ENCODE measurements at regions not wholly inside any gene's neighbourhood (a gene's known extent, or its start where the extent isn't known, plus 50 kb on each side); places are given as distances from the start of the nearest gene placed in this dataset.

DNA sequence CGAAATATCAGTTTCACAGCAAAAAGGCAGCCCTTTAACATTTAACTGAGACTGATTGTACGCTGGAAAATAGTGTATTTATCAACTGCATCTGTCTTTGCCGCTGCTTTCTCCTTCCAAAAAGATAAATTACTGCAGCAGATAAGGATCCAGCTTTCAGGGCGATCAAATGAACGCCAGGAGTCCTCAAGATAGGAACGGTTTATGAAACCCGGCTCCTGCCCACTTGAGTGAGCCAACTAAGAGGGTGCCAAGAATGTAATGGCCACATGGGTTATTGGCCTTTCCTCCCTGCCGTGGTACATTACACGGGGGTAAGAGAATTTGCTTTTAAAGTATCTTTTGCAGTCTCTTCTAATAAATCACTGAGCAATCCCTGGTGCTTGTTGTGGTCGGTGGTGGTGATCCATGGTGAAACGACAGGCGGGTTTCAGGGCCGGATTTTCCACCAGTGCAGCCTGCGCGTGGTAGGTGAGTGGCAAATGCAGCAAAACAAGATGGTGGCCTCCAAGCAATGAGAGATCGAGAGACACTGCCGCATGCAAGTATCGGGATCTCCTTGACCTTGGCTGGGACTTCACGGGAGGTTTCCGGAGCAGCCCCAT lies 67.5 kb upstream of the IRX6 start:
- Histone ChIP-seq H2AFZ (replicated peaks; ENCODE audit: low read length, poor library complexity) (no peak overlapping the region), H3K4me1 (ENCODE audit: control insufficient read depth, insufficient read depth, low read length) (no peaks in the 10 kb centered on the region), H3K9me1 (ENCODE audit: insufficient read depth, low read length) (no peaks in the 10 kb centered on the region), H3K18ac (ENCODE audit: low read depth, low read length) (no peak overlapping the region), H2BK20ac (ENCODE audit: low read depth, low read length) (no peak overlapping the region), H3K23ac (ENCODE audit: low read depth, low read length) (no peak overlapping the region), H3K4me2 (ENCODE audit: low read depth, low read length) (no peak overlapping the region), H2BK120ac (ENCODE audit: low read depth, low read length) (no peak overlapping the region), H4K5ac (ENCODE audit: low read depth, low read length) (no peak overlapping the region), H2BK15ac (ENCODE audit: low read depth, low read length) (no peak overlapping the region), H3K9ac (ENCODE audit: low read depth, low read length) (no peak overlapping the region), H4K91ac (ENCODE audit: insufficient read depth, low read depth, low read length) (no peak overlapping the region), H3K27me3 (ENCODE audit: control insufficient read depth, insufficient read depth, low read length) (no peaks in the 10 kb centered on the region), H3K4me3 (ENCODE audit: insufficient read depth, low read depth, low read length) (no peak overlapping the region), H2BK5ac (ENCODE audit: low read depth, low read length, poor library complexity, severe bottlenecking) (no peak overlapping the region), H3K4ac (ENCODE audit: low read depth, low read length) (no peak overlapping the region), H3K14ac (replicated peaks; ENCODE audit: low read depth, low read length) (no peak overlapping the region), H4K8ac (ENCODE audit: low read depth in 2 of 2, low read length in 2 of 2) (no peak overlapping the region), H3K36me3 (ENCODE audit: control insufficient read depth, insufficient read depth, low read length) (no peaks in the 10 kb centered on the region), H3K9me3 (ENCODE audit: control insufficient read depth, insufficient read depth, low read length) (no peaks in the 10 kb centered on the region), H4K20me1 (ENCODE audit: insufficient read depth, low read length) (no peaks in the 10 kb centered on the region), H2AK9ac (replicated peaks; ENCODE audit: low read depth, low read length, poor library complexity) (no peak overlapping the region), H3K79me1 (ENCODE audit: low read depth in 1 of 2, low read length in 2 of 2) (no peaks in the 10 kb centered on the region), H2AK5ac (ENCODE audit: low read depth, low read length) (no peak overlapping the region), H3K56ac (ENCODE audit: extremely low read depth, insufficient read depth, low read length) (no peak overlapping the region), H3K27ac (ENCODE audit: insufficient read depth, low read length) (no peak overlapping the region)
- CTCF ChIA-PET = interaction anchor here (0.6 kb wide), 1 partner anchor 435 kb away, joined by 3 read pairs; no protein-coding TSS in a partner anchor
- BruUV-seq (replicated peaks) = no TSS peak
- 88% methylated on average over 6 of the region's 20 CpGs; no CpG with 5 or more reads in 1 of the 2 experiments for WGBS, 2 experiments (ENCODE audit: extremely low coverage in 2 of 2, insufficient read length in 1 of 2)
- ATAC-seq (ENCODE audit: low read depth) (no peak), DNase-seq (no peak)
- TF ChIP-seq CEBPB (IDR thresholded peaks at IDR 0.05; ENCODE audit: low read depth, low read length) = no peak
- TF ChIP-seq, protein P1, sequence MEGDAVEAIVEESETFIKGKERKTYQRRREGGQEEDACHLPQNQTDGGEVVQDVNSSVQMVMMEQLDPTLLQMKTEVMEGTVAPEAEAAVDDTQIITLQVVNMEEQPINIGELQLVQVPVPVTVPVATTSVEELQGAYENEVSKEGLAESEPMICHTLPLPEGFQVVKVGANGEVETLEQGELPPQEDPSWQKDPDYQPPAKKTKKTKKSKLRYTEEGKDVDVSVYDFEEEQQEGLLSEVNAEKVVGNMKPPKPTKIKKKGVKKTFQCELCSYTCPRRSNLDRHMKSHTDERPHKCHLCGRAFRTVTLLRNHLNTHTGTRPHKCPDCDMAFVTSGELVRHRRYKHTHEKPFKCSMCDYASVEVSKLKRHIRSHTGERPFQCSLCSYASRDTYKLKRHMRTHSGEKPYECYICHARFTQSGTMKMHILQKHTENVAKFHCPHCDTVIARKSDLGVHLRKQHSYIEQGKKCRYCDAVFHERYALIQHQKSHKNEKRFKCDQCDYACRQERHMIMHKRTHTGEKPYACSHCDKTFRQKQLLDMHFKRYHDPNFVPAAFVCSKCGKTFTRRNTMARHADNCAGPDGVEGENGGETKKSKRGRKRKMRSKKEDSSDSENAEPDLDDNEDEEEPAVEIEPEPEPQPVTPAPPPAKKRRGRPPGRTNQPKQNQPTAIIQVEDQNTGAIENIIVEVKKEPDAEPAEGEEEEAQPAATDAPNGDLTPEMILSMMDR (conservative IDR thresholded peaks at IDR 0.05; ENCODE audit: low read depth, low read length) = no peak
- no peak for TF ChIP-seq POLR2A (IDR thresholded peaks at IDR 0.05; ENCODE audit: low read depth, low read length)
- no peak for TF ChIP-seq RAD21 (IDR thresholded peaks at IDR 0.05; ENCODE audit: low read length)
- no peak for TF ChIP-seq SMC3 (IDR thresholded peaks at IDR 0.05; ENCODE audit: low read depth, low read length)
- no peak for TF ChIP-seq MAFK (IDR thresholded peaks at IDR 0.05; ENCODE audit: low read depth, low read length)
- TF ChIP-seq RCOR1 (IDR thresholded peaks at IDR 0.05; ENCODE audit: insufficient replicate concordance, low read length) = no peak
- no peak for TF ChIP-seq CHD1 (IDR thresholded peaks at IDR 0.05; ENCODE audit: low read depth, low read length)
- intact Hi-C loops (cut with micrococcal nuclease) = loop anchor here (5.0 kb wide), 1 partner anchor 1484 kb away; no protein-coding TSS in a partner anchor
- POLR2A ChIA-PET (ENCODE audit: unreplicated experiment) = no interaction called here
- in situ Hi-C loops (cut with MboI; ENCODE audit: low sequenced_read_pairs) = no loop called here
- dilution Hi-C loops (cut with HindIII; ENCODE audit: low sequenced_read_pairs, unreplicated experiment) = no loop called here

Data from IMR-90 (cell line).